DOHH2 (cell line): ENCODE measurements at regions not wholly inside any gene's neighbourhood (a gene's known extent, or its start where the extent isn't known, plus 50 kb on each side); places are given as distances from the start of the nearest gene placed in this dataset.

Experiments used
- EZH2phosphoT487 ChIP-seq: fragments of 200-600 bp; sonication (generic); IDR thresholded peaks from 2 replicates; pipeline ENCODE4 v1.6.1; 2017; ENCODE audit warnings: borderline replicate concordance, mild to moderate bottlenecking, antibody characterized with exemption, low read length, moderate library complexity, mixed read lengths
- TF ChIP-seq, protein P1 (sequence below): fragments of 200-600 bp; sonication (generic); IDR thresholded peaks from one replicate; pipeline ENCODE4 v1.5.1; 2014; ENCODE audit warnings: antibody characterized with exemption, mild to moderate bottlenecking, low read depth, low read length; ENCODE audit not compliant: poor library complexity, severe bottlenecking

DNA sequence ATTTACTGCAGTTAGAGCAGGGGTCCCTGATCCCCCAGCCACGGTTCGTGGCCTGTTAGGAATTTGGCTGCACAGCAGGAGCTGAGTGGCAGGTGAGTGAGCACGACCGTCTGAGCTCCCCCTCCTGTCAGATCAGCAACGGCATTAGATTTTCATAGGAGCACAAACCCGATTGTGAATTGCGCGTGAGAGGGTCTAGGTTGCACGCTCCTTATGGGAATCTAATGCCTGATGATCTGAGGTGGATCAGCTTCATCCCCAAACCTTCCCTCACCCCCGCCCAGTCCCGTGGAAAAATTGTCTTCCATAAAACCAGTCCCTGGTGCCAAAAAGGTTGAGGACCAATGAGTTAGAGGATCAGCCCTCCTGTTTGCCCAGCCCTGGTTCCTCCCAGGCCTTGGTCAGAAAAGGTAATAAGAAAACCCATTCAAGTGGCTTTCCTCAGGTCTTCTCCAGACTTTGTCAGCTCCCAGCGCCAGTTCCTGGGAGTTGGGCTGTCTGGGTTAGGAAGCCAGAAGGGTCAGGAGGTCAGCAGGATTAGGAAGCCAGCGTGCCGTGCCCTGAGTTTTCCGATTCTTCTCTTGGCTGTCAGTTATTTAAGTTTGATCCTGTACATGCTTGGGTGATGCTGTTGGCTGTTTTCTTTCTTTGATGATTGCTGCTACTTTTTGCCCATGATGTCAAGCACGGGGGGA, 139.9 kb upstream of the PMEPA1 start:
- TF ChIP-seq, protein P1, sequence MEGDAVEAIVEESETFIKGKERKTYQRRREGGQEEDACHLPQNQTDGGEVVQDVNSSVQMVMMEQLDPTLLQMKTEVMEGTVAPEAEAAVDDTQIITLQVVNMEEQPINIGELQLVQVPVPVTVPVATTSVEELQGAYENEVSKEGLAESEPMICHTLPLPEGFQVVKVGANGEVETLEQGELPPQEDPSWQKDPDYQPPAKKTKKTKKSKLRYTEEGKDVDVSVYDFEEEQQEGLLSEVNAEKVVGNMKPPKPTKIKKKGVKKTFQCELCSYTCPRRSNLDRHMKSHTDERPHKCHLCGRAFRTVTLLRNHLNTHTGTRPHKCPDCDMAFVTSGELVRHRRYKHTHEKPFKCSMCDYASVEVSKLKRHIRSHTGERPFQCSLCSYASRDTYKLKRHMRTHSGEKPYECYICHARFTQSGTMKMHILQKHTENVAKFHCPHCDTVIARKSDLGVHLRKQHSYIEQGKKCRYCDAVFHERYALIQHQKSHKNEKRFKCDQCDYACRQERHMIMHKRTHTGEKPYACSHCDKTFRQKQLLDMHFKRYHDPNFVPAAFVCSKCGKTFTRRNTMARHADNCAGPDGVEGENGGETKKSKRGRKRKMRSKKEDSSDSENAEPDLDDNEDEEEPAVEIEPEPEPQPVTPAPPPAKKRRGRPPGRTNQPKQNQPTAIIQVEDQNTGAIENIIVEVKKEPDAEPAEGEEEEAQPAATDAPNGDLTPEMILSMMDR: no peak
- TF ChIP-seq EZH2phosphoT487: no peak
